ENCODE measurements at regions not wholly inside any gene's neighbourhood (a gene's known extent, or its start where the extent isn't known, plus 50 kb on each side); places are given as distances from the start of the nearest gene placed in this dataset.

DNA sequence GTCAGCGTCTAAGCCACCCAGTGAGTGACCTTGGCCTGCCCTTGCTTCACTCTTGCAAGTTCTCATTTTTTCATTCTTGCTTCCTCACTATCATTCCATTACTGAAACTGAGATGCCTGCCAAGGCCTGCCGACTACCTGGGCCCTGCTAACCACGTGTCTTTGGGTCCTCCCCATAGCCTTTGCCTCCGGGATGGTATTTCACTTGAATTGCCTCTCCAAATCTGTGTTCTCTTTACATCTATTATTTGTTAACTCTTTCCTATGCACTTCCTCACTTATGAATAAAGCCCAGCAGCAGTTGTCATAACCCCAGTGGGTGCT, 234.6 kb downstream of the SNX10 start:
- H3K4me3 ChIP-seq (ENCODE audit: low read depth, low read length): no peak overlapping the region
- TF ChIP-seq, protein P1, sequence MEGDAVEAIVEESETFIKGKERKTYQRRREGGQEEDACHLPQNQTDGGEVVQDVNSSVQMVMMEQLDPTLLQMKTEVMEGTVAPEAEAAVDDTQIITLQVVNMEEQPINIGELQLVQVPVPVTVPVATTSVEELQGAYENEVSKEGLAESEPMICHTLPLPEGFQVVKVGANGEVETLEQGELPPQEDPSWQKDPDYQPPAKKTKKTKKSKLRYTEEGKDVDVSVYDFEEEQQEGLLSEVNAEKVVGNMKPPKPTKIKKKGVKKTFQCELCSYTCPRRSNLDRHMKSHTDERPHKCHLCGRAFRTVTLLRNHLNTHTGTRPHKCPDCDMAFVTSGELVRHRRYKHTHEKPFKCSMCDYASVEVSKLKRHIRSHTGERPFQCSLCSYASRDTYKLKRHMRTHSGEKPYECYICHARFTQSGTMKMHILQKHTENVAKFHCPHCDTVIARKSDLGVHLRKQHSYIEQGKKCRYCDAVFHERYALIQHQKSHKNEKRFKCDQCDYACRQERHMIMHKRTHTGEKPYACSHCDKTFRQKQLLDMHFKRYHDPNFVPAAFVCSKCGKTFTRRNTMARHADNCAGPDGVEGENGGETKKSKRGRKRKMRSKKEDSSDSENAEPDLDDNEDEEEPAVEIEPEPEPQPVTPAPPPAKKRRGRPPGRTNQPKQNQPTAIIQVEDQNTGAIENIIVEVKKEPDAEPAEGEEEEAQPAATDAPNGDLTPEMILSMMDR (IDR thresholded peaks at IDR 0.05; ENCODE audit: borderline replicate concordance, insufficient read depth, low read depth, low read length): no peak

DNA sequence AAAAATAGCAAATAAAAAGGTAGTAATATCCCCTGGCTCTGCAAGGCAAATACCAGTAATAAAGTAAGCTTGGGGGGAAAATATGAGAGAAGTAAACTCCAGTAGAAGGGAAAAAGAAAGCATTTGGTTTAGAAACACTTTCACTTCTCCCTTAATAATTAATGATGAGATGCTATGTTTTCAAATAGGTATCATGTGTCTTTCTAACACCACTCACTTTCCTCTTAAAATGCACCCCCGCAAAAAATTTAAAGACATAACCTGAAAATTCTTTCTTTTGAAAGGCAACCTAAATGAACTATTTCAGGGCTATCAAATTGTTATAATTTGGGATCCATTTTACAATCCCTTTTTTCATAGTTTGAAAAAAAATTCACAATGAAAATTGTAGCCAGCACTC, 240.3 kb downstream of the SNX10 start:
- TF ChIP-seq, protein P1 (IDR thresholded peaks at IDR 0.05; ENCODE audit: borderline replicate concordance, insufficient read depth, low read depth, low read length): no peak

DNA sequence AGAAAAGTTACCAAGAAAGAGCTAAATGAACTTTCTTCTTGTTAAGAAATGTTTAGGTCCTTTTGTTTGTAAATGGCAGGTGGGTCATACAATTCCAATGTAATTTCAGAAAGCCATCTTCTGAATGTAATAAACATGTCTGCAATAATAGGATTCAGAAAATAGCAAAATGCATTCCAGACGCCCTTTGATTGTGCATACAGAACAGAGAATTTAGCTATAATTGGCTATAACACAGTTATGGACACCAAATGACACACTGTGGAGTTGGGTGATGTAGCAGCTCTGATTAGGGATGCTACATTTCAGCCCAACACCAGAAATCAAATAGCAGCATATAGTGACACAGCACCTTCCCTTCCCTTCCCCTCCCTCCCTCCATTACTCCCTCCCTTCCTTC, 240.8 kb downstream of the SNX10 start:
- TF ChIP-seq, protein P1 (IDR thresholded peaks at IDR 0.05; ENCODE audit: borderline replicate concordance, insufficient read depth, low read depth, low read length): no peak
- no peak overlapping the region for H3K4me3 ChIP-seq (ENCODE audit: low read depth, low read length)

More for the DNA sequence above, 240.3 kb downstream of the SNX10 start:
- no peak overlapping the region for H3K4me3 ChIP-seq (ENCODE audit: low read depth, low read length)

DNA sequence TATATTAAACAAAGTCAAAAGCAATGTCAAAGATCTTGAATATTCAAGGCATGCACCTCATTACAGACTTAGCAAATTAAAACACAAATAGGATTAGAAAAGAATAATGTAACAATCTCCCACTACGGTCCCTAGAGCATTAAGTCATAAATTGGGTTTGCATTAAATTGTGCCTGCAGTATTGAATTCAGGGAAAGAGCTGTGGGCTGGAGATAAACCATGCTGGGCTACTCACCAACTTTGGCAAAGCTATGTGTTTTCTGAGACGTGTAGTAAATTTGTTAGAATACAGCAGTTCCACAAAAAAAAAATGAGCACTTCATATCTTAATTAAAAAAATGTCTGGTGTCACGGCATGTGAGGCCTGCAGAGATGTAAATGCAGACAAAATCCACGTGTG, 241.6 kb downstream of the SNX10 start:
- H3K4me3 ChIP-seq (ENCODE audit: low read depth, low read length): no peak overlapping the region
- TF ChIP-seq, protein P1 (IDR thresholded peaks at IDR 0.05; ENCODE audit: borderline replicate concordance, insufficient read depth, low read depth, low read length): no peak

DNA sequence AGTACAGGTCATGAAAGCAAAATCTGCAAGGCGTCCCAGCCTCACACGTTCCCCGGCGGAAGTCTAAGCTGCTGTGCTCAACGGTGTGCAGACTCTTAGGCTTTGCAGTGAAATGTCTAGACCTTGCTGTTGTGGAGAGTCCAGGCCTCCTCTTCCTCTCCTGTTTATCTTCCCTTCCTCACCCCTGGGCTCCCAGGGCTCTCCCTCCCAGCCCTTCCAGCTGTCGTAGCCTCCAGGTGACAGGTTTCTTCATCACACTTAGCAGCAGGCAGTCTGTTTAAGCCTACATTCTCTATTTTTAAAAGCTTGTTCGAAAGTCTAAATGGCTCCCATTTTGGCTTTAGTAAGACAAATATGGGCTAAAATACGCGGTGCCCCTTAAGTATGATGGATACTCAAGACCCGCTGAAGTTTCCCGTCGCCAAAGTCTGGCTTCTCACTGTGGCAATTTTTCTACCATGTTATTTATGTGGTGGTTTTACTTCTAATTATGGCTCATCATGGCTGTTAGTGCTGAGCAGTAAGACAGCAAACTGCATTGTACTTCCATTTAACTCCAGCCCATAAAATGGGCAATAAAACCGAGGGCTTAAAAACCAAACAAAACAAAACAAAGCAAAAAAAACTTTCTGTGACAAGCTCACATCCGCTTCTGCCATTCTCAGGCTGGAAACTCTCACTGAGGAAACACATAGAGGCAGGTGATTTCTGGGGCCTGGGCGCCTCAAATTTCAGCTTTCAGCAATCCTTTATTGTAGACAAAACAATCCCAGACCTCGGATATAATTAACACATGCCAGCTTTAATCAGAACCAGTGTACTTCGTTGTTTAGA, 243.2 kb downstream of the SNX10 start:
- TF ChIP-seq, protein P1 (IDR thresholded peaks at IDR 0.05; ENCODE audit: borderline replicate concordance, insufficient read depth, low read depth, low read length): no peak
- no peak overlapping the region for H3K4me3 ChIP-seq (ENCODE audit: low read depth, low read length)

GRCh38 chr7:26535483-26536007, 243.9 kb downstream of the SNX10 start:
- no peak overlapping the region for H3K4me3 ChIP-seq (ENCODE audit: low read depth, low read length)
- TF ChIP-seq, protein P1 (IDR thresholded peaks at IDR 0.05; ENCODE audit: borderline replicate concordance, insufficient read depth, low read depth, low read length): no peak

GRCh38 chr7:26538216-26538615, 246.6 kb downstream of the SNX10 start:
- H3K4me3 ChIP-seq (ENCODE audit: low read depth, low read length): no peak overlapping the region
- TF ChIP-seq, protein P1 (IDR thresholded peaks at IDR 0.05; ENCODE audit: borderline replicate concordance, insufficient read depth, low read depth, low read length): no peak

Measured in GM12875 (cell line).